H1 (cell line): ENCODE measurements at regions not wholly inside any gene's neighbourhood (a gene's known extent, or its start where the extent isn't known, plus 50 kb on each side); places are given as distances from the start of the nearest gene placed in this dataset.
A peak's percentile ranks its signal among the peaks of the same experiment; 100 is the strongest.

ENCODE experiments used
- CHD7 ChIP-seq: fragments of 300-600 bp; sonication (generic); IDR thresholded peaks from 2 replicates; pipeline ENCODE4 v1.7.1; 2012; ENCODE audit warnings: low read length, moderate library complexity, mild to moderate bottlenecking, inconsistent platforms; ENCODE audit not compliant: insufficient replicate concordance
- POU5F1 ChIP-seq: IDR thresholded peaks from 2 replicates; pipeline ENCODE4 v1.6.1; 2011; ENCODE audit warnings: low read depth, mild to moderate bottlenecking, low read length, moderate library complexity

- TF ChIP-seq CHD7 (peak; percentile 70), POU5F1 (no peak)
These were observed 116.0 kb upstream of the RANBP3L start (continued) for GRCh38 chr5:36417668-36418067.
